ENCODE measurements at regions not wholly inside any gene's neighbourhood (a gene's known extent, or its start where the extent isn't known, plus 50 kb on each side); places are given as distances from the start of the nearest gene placed in this dataset.
"Not testable (repeated sequence)": the region's sequence is repeated elsewhere in the genome, so short reads cannot be mapped to it uniquely, and the experiment has no call there.

DNA sequence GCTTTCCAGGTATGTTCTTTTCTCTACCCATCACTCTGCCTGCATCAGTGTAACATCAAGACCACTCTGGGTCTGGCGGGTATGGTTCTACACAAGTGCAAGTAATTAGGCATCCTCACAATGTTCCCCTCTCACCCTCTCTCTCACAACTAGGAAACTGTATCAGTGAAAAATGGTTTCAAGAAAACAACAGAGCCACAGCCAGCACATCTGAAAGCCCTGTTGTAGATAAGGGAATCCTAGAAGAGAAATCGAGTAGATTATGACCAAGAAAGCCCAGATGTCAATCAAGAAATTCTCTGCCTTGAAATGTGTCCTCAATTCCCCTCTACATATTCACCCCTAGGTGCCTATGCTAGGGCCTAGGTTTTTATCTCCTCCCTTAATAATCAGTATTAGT, 281.3 kb upstream of the ANKRD50 start:
- Mint-ChIP-seq H3K27ac (no peak overlapping the region), H3K27me3 (no peaks in the 10 kb centered on the region), H3K9me3 (no peaks in the 10 kb centered on the region), H3K36me3 (ENCODE audit: low read depth) (no peaks in the 10 kb centered on the region), H3K4me1 (no peaks in the 10 kb centered on the region), H3K4me3 (no peak overlapping the region)
- no peak for ATAC-seq (ENCODE audit: low read depth)
- intact Hi-C loops (cut with micrococcal nuclease): no loop called here
- TF ChIP-seq, protein P1, sequence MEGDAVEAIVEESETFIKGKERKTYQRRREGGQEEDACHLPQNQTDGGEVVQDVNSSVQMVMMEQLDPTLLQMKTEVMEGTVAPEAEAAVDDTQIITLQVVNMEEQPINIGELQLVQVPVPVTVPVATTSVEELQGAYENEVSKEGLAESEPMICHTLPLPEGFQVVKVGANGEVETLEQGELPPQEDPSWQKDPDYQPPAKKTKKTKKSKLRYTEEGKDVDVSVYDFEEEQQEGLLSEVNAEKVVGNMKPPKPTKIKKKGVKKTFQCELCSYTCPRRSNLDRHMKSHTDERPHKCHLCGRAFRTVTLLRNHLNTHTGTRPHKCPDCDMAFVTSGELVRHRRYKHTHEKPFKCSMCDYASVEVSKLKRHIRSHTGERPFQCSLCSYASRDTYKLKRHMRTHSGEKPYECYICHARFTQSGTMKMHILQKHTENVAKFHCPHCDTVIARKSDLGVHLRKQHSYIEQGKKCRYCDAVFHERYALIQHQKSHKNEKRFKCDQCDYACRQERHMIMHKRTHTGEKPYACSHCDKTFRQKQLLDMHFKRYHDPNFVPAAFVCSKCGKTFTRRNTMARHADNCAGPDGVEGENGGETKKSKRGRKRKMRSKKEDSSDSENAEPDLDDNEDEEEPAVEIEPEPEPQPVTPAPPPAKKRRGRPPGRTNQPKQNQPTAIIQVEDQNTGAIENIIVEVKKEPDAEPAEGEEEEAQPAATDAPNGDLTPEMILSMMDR (IDR thresholded peaks at IDR 0.05): no peak
- ChIA-PET CTCF (no interaction called here), POLR2A (no interaction called here)
- no peak for DNase-seq

DNA sequence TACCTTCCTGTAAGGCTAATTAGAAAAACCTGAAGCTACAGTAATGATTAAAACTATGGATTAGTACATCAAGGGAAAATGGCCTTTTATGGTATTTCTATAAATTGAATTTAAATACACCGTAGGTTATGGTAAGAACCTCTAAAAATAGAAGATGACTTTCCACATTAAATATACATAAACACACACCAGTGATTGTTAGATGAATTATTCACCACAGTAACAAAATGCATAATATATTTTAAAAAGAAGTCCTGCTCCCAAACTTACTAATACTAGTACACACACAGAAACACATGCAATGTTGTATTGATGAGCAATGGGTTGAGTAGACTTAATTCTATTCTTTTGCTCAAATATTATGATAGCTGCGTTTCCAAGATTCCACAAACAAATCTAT, 277.9 kb upstream of the ANKRD50 start:
- no peaks in the 10 kb centered on the region for H3K27me3 Mint-ChIP-seq
- CTCF ChIA-PET: no interaction called here
- peaks cover 1% of the 10 kb centered on the region for H3K9me3 Mint-ChIP-seq
- ATAC-seq (ENCODE audit: low read depth) (no peak), DNase-seq (no peak)
- no peaks in the 10 kb centered on the region for H3K36me3 Mint-ChIP-seq (ENCODE audit: low read depth)
- no peak overlapping the region for H3K27ac Mint-ChIP-seq
- H3K4me1 Mint-ChIP-seq: no peaks in the 10 kb centered on the region
- POLR2A ChIA-PET: no interaction called here
- no peak overlapping the region for H3K4me3 Mint-ChIP-seq
- intact Hi-C loops (cut with micrococcal nuclease): no loop called here
- TF ChIP-seq, protein P1 (IDR thresholded peaks at IDR 0.05): no peak

DNA sequence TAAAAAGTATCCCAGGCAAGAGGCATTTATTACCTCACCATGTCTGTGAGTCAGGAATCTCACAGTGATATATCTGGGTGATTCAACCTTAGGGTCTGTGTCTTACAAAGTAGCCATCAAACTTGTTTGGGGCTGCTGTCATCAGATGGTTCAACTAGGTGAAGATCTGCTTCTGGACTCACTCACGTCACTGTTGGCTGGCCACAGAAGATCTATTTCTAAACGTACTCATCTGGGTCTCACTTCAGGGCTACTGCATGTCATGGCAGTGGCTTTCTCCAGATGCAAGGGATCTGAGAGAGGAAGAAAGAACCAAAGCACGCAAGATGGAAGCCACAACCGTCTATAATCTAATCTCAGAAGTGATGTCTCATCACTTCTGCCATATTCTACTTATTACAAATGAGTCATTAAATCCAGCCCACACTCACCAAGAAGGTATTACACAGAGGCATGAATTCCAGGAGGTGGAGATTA, 267.8 kb upstream of the ANKRD50 start:
- intact Hi-C loops (cut with micrococcal nuclease): no loop called here
- no peaks in the 10 kb centered on the region for H3K4me1 Mint-ChIP-seq
- no peak overlapping the region for H3K27ac Mint-ChIP-seq
- TF ChIP-seq, protein P1 (IDR thresholded peaks at IDR 0.05): no peak
- no peaks in the 10 kb centered on the region for H3K27me3 Mint-ChIP-seq
- ChIA-PET CTCF (no interaction called here), POLR2A (no interaction called here)
- H3K4me3 Mint-ChIP-seq: no peak overlapping the region
- ATAC-seq (ENCODE audit: low read depth) (no peak), DNase-seq (no peak)
- H3K9me3 Mint-ChIP-seq: no peaks in the 10 kb centered on the region
- H3K36me3 Mint-ChIP-seq (ENCODE audit: low read depth): no peaks in the 10 kb centered on the region

DNA sequence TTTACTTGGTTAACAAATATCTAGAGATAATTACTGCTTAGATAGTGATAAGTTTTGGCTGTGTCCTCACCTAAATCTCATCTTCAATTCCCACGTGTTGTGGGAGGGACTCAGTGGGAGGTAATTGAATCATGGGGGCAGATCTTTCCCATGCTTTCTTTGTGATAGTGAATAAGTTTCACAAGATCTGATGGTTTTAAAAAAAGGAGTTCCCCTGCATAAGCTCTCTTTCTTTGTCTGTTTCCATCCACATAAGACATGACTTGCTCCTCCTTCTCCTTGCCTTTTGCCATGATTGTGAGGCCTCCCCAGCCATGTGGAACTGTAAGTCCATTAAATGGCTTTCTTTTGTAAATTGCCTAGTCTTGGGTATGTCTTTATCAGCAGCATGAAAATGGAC, 266.0 kb upstream of the ANKRD50 start:
- H3K4me1 Mint-ChIP-seq; H3K4me3 Mint-ChIP-seq; H3K27ac Mint-ChIP-seq; POLR2A ChIA-PET; H3K27me3 Mint-ChIP-seq; H3K9me3 Mint-ChIP-seq; intact Hi-C loops (cut with micrococcal nuclease); DNase-seq; ATAC-seq (ENCODE audit: low read depth); H3K36me3 Mint-ChIP-seq (ENCODE audit: low read depth); CTCF ChIA-PET: not testable (repeated sequence)

DNA sequence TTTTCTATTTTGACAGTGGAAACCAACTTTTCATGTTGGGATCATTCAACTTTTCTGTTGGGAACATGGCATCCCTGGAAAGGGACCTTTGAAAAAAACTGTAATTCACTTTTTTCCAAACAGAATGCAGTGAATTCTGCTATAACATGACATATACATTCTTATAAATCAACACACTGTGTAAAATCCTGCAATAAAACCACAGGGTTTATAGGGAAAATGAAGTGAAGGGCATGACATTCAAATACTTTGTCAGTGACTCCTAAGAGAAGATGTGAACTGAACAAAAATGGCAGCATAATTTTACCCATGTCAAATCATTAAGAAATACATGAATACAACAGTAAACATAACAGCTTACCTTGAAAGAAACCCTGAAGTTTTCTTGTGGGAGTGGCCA, 264.5 kb upstream of the ANKRD50 start:
- no peak for DNase-seq
- TF ChIP-seq, protein P1 (IDR thresholded peaks at IDR 0.05): no peak
- no peak overlapping the region for H3K4me3 Mint-ChIP-seq
- H3K4me1 Mint-ChIP-seq: no peaks in the 10 kb centered on the region
- no peaks in the 10 kb centered on the region for H3K36me3 Mint-ChIP-seq (ENCODE audit: low read depth)
- ChIA-PET CTCF (no interaction called here), POLR2A (no interaction called here)
- H3K27ac Mint-ChIP-seq: no peak overlapping the region
- ATAC-seq (ENCODE audit: low read depth): no peak
- intact Hi-C loops (cut with micrococcal nuclease): no loop called here
- H3K9me3 Mint-ChIP-seq: no peaks in the 10 kb centered on the region
- no peaks in the 10 kb centered on the region for H3K27me3 Mint-ChIP-seq

DNA sequence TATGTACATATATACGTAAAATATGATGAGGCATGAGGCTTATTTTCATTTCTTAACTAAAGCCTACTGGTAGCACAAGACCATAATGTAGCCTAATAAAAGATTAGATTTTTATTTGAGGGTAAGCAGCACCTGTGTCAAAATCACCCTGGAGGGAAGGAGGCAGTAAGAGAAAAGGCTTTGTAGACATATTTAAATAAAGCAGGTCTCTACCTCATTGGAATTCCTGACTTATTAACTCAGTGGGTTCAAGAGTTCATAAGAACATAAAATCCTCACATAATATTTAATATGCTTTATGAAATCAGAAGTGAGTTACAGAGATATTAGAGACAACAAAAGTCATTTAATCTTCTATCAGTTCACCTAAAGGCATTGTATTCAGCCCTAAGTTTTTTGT, 261.6 kb upstream of the ANKRD50 start:
- Mint-ChIP-seq H3K27me3 (no peaks in the 10 kb centered on the region), H3K27ac (no peak overlapping the region), H3K36me3 (ENCODE audit: low read depth) (no peaks in the 10 kb centered on the region), H3K9me3 (peaks cover 2% of the 10 kb centered on the region), H3K4me3 (no peak overlapping the region), H3K4me1 (no peaks in the 10 kb centered on the region)
- ATAC-seq (ENCODE audit: low read depth) (no peak), DNase-seq (no peak)
- POLR2A ChIA-PET: no interaction called here
- CTCF ChIA-PET: no interaction called here
- TF ChIP-seq, protein P1 (IDR thresholded peaks at IDR 0.05): no peak
- intact Hi-C loops (cut with micrococcal nuclease): no loop called here

Data from activated B cell treated with CpG ODN at 0.5 μM for 24 hours (primary cell).